Epithelial cell of proximal tubule (primary cell): ENCODE measurements at regions not wholly inside any gene's neighbourhood (a gene's known extent, or its start where the extent isn't known, plus 50 kb on each side); places are given as distances from the start of the nearest gene placed in this dataset.

ENCODE experiments used
- DNase-seq: peaks from one replicate; pipeline ENCODE4 v3.0.0-alpha.2; 2011; ENCODE audit warnings: low read depth
- H3K4me3 ChIP-seq: 2 replicates; pipeline ENCODE4 v1.5.1; 2011; ENCODE audit warnings: low read depth, mild to moderate bottlenecking, low read length
- TF ChIP-seq, protein P1 (sequence below): conservative IDR thresholded peaks from 2 replicates; pipeline ENCODE4 v1.5.1; 2012; ENCODE audit warnings: low read depth, mild to moderate bottlenecking, low read length

DNA sequence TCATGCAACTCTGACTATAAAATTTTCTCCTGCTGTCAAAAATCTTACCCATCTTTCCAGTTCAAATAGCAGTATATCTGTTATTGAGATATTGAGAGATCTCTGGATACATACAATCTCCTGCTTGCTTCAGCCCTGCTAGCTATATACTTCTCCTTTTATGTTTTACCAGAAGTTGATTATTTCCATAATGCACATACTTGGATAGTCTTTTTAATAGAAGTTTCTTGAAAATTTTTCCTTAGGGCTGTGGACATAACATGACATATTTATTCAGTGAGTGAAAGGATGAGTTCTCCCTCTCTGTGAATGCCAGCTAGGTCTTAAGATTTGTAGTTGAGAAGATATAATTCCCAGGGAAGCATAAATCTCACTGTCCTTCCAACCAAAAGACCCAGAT lies 234.1 kb upstream of the NR3C2 start:
- DNase-seq = no peak
- TF ChIP-seq, protein P1, sequence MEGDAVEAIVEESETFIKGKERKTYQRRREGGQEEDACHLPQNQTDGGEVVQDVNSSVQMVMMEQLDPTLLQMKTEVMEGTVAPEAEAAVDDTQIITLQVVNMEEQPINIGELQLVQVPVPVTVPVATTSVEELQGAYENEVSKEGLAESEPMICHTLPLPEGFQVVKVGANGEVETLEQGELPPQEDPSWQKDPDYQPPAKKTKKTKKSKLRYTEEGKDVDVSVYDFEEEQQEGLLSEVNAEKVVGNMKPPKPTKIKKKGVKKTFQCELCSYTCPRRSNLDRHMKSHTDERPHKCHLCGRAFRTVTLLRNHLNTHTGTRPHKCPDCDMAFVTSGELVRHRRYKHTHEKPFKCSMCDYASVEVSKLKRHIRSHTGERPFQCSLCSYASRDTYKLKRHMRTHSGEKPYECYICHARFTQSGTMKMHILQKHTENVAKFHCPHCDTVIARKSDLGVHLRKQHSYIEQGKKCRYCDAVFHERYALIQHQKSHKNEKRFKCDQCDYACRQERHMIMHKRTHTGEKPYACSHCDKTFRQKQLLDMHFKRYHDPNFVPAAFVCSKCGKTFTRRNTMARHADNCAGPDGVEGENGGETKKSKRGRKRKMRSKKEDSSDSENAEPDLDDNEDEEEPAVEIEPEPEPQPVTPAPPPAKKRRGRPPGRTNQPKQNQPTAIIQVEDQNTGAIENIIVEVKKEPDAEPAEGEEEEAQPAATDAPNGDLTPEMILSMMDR = no peak
- H3K4me3 ChIP-seq = no peak overlapping the region

DNA sequence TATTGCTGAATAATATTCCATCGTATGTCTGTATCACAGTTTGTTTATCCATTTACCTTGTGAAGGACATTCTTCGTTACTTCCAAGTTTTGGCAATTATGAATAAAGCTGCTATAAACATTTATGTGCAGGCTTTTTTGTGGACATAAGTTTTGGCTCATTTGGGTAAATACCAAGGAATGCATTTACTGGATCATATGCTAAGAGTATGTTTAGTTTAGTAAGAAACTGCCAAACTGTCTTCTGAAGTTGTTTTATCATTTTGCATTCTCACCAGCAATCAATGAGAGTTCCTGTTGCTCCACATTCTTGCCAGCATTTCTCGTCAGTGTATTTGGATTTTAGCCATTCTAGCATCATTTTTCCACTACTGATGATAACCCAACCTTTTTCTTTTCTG lies 232.7 kb upstream of the NR3C2 start:
- no peak overlapping the region for H3K4me3 ChIP-seq
- DNase-seq = no peak
- TF ChIP-seq, protein P1 = no peak

DNA sequence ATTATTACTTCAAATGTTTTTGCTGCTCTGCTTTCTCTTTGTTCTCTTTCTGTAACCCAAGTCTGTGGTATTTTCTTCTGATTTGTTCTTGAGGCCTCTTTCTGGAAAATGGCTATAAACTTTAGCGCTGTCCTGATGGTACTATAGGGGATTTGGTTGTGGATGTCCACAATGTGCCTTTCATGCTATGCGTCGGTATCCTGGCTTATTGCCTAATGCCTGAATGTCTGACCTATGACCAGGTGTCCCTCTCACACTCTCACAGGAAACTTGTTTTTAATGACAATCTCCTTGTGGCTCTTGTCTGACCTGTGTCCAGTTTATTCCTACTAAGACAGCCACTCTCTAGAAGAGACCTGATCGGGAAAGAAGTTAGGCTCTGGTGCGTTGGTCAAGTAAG lies 222.4 kb upstream of the NR3C2 start:
- no peak for DNase-seq
- H3K4me3 ChIP-seq = no peak overlapping the region
- TF ChIP-seq, protein P1 = no peak

DNA sequence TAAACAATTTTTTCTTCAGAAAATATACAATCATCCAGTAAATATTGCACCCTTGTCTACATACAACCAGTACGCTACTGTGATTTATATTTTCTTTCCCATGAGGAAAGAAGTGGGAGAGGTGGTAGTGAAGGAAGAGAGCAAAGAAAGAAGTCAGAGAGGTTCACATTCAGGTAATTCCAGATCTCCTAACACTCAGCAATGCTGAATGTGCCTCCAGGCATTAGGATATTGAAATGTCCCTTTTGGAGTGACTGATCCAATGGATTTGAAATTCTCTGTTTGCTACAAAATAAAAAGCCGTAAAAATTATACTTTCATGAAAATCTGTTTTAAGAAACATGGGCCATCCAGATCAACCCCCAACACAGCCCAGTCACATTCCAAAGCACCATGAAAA lies 211.9 kb upstream of the NR3C2 start:
- TF ChIP-seq, protein P1 = no peak

DNA sequence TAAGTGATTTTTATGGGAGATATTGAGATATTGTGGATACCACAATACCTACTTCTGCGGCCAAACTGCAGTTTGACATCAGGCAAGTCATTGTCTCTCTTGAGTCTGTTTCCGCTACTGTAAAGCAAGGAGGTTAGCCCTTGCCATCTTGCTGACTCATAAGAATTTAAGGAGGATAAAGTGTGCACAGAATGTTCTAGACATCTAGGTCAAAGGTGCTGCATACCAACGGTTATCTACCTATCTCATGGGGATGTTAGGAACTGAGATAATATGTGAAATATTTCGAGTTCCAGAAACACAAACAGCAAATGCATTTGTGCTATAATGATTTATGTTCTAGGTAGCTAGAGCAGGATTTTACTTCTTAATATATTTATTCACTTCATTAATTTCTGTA lies 211.5 kb upstream of the NR3C2 start:
- TF ChIP-seq, protein P1 = no peak
- no peak for DNase-seq
- no peak overlapping the region for H3K4me3 ChIP-seq

More for the DNA sequence above, 211.9 kb upstream of the NR3C2 start:
- no peak overlapping the region for H3K4me3 ChIP-seq
- DNase-seq = no peak

DNA sequence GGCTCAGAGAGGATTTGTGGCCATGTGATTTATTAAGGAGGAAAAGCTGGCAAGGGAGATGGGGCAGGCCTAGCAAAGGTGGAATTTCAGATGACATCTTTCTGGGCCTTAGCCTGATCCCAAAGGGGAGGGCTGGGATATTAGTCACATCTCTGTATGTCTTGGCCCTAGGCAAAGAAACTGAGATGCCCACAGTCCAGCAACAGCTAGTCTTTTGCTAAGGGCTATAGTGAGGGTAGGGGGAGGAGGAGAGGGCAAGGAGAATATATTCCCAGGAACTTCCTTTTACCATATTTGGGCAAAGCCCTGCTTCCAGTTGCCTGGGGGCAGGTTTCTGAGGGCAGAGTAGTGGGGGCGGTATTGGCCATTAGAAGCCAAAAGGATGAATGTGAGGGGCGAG lies 209.8 kb upstream of the NR3C2 start:
- no peak overlapping the region for H3K4me3 ChIP-seq
- TF ChIP-seq, protein P1 = no peak
- DNase-seq = no peak

DNA sequence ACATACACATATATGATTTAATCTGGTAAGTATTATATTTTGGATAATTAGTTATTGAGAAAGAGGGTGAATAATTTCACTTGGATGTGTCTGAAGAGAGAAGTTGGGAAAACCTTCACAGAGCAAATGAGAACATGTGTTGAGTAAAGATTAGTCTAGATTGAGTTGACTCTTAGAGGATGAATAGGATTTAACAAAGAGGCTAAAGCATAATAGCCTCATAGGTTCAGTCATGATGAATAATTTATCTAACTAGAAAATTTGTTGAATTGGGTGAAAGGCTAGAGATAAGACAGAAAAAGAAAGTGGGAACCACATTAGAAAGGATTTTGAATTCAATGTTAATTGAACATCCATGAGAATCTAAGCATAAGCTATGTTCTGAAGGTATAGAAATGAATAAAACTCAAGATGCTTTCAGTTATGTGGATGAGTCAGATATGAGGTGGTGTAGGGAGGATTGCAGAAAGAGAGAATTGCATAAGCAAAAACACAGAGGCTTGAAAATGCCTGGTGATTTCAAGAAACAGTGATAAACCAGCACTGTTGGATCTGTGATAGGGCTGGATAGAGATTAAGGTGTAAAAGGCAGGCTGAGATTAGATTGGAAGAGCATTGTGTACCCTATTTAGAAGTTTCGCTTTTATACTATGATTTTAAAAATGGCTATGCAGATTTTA lies 207.6 kb upstream of the NR3C2 start:
- no peak overlapping the region for H3K4me3 ChIP-seq
- DNase-seq = peak; percentile 3
- TF ChIP-seq, protein P1 = no peak
